ENCODE measurements at regions not wholly inside any gene's neighbourhood (a gene's known extent, or its start where the extent isn't known, plus 50 kb on each side); places are given as distances from the start of the nearest gene placed in this dataset.

DNA sequence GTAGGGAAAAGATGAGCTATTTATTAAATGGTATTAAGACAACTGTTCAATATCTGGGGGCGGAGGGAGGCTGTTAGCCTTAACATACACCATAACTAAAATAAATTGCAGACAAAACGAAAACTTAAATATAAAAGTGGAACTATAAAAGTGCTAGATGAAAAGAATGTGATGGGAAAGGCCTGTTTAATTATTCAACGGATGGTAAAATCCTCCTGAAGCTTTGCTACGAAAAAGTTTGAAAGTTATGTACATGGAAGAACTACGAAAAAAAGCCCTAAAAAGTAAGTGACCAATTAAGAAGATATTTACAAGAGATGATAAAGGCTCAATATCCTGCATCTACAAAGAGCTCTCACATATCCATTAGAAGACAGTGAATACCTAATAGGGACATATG lies 197.8 kb upstream of the IER5L start:
- TF ChIP-seq, protein P1, sequence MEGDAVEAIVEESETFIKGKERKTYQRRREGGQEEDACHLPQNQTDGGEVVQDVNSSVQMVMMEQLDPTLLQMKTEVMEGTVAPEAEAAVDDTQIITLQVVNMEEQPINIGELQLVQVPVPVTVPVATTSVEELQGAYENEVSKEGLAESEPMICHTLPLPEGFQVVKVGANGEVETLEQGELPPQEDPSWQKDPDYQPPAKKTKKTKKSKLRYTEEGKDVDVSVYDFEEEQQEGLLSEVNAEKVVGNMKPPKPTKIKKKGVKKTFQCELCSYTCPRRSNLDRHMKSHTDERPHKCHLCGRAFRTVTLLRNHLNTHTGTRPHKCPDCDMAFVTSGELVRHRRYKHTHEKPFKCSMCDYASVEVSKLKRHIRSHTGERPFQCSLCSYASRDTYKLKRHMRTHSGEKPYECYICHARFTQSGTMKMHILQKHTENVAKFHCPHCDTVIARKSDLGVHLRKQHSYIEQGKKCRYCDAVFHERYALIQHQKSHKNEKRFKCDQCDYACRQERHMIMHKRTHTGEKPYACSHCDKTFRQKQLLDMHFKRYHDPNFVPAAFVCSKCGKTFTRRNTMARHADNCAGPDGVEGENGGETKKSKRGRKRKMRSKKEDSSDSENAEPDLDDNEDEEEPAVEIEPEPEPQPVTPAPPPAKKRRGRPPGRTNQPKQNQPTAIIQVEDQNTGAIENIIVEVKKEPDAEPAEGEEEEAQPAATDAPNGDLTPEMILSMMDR (tag by site-specific recombination; IDR thresholded peaks at IDR 0.05): no peak
- TF ChIP-seq, protein P2, sequence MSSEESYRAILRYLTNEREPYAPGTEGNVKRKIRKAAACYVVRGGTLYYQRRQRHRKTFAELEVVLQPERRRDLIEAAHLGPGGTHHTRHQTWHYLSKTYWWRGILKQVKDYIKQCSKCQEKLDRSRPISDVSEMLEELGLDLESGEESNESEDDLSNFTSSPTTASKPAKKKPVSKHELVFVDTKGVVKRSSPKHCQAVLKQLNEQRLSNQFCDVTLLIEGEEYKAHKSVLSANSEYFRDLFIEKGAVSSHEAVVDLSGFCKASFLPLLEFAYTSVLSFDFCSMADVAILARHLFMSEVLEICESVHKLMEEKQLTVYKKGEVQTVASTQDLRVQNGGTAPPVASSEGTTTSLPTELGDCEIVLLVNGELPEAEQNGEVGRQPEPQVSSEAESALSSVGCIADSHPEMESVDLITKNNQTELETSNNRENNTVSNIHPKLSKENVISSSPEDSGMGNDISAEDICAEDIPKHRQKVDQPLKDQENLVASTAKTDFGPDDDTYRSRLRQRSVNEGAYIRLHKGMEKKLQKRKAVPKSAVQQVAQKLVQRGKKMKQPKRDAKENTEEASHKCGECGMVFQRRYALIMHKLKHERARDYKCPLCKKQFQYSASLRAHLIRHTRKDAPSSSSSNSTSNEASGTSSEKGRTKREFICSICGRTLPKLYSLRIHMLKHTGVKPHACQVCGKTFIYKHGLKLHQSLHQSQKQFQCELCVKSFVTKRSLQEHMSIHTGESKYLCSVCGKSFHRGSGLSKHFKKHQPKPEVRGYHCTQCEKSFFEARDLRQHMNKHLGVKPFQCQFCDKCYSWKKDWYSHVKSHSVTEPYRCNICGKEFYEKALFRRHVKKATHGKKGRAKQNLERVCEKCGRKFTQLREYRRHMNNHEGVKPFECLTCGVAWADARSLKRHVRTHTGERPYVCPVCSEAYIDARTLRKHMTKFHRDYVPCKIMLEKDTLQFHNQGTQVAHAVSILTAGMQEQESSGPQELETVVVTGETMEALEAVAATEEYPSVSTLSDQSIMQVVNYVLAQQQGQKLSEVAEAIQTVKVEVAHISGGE (tag by site-specific recombination; conservative IDR thresholded peaks at IDR 0.05; ENCODE audit: low read depth): no peak
- TF ChIP-seq OVOL3 (tag by site-specific recombination; IDR thresholded peaks at IDR 0.05) (no peak), ZBTB7A (tag by site-specific recombination; IDR thresholded peaks at IDR 0.05; ENCODE audit: low read depth) (no peak), SCRT1 (tag by site-specific recombination; IDR thresholded peaks at IDR 0.05; ENCODE audit: borderline replicate concordance) (no peak)
- TF ChIP-seq, protein P3, sequence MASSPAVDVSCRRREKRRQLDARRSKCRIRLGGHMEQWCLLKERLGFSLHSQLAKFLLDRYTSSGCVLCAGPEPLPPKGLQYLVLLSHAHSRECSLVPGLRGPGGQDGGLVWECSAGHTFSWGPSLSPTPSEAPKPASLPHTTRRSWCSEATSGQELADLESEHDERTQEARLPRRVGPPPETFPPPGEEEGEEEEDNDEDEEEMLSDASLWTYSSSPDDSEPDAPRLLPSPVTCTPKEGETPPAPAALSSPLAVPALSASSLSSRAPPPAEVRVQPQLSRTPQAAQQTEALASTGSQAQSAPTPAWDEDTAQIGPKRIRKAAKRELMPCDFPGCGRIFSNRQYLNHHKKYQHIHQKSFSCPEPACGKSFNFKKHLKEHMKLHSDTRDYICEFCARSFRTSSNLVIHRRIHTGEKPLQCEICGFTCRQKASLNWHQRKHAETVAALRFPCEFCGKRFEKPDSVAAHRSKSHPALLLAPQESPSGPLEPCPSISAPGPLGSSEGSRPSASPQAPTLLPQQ (tag by site-specific recombination; IDR thresholded peaks at IDR 0.05): no peak
